CD14-positive monocyte (primary cell): ENCODE measurements at regions not wholly inside any gene's neighbourhood (a gene's known extent, or its start where the extent isn't known, plus 50 kb on each side); places are given as distances from the start of the nearest gene placed in this dataset.

Experiments used
- DNase-seq, 3 donors: peaks; one replicate each; pipeline ENCODE4 v3.0.0-alpha.2; 2011 to 2022
- H2AFZ ChIP-seq: 2 replicates; pipeline ENCODE4 v1.6.0; 2012; ENCODE audit warnings: mild to moderate bottlenecking, low read depth, low read length, inconsistent platforms; ENCODE audit not compliant: insufficient read depth, poor library complexity, severe bottlenecking
- H3K27ac ChIP-seq, 2 donors: 1 replicate in 1 of 2; 2 replicates in 1 of 2; pipeline ENCODE4 v1.5.1; 2012 to 2013; ENCODE audit warnings: low read length in 2 of 2, control low read depth in 1 of 2, inconsistent platforms in 1 of 2, low read depth in 1 of 2, mild to moderate bottlenecking in 1 of 2
- H3K27me3 ChIP-seq, 2 donors: one replicate each; pipeline versions ENCODE4 v1.6.0 to v1.6.1; 2011 to 2013; ENCODE audit warnings: low read length in 2 of 2; ENCODE audit not compliant: control insufficient read depth in 2 of 2, insufficient read depth in 2 of 2
- H3K36me3 ChIP-seq, 2 donors: replicated peaks in 1 of 2; 1 replicate in 1 of 2; 2 replicates in 1 of 2; pipeline versions ENCODE4 v1.5.1 to v1.6.1; 2012 to 2013; ENCODE audit warnings: low read length in 2 of 2, control low read depth in 1 of 2, inconsistent platforms in 1 of 2, mild to moderate bottlenecking in 1 of 2; ENCODE audit not compliant: insufficient read depth in 2 of 2, control insufficient read depth in 1 of 2
- H3K4me1 ChIP-seq, 2 donors: 1 replicate in 1 of 2; 2 replicates in 1 of 2; pipeline versions ENCODE4 v1.5.1 to v1.6.1; 2012 to 2013; ENCODE audit warnings: low read length in 2 of 2, control low read depth in 1 of 2, inconsistent platforms in 1 of 2, mild to moderate bottlenecking in 1 of 2, moderate library complexity in 1 of 2; ENCODE audit not compliant: insufficient read depth in 2 of 2, control insufficient read depth in 1 of 2
- H3K4me2 ChIP-seq: replicated peaks from 2 replicates; pipeline ENCODE3; 2012; ENCODE audit warnings: low read length, moderate library complexity, mild to moderate bottlenecking; ENCODE audit not compliant: poor library complexity, severe bottlenecking; ENCODE audit errors: extremely low read depth
- H3K4me3 ChIP-seq, 3 experiments: fragments of 200-600 bp in 1 of 3; sonication (generic) in 1 of 3; replicated peaks in 1 of 3; 1 replicate in 2 of 3; 2 replicates in 1 of 3; pipeline ENCODE4 v1.5.1; 2011 to 2013; ENCODE audit warnings: low read length in 3 of 3, mild to moderate bottlenecking in 3 of 3, control low read depth in 2 of 3, low read depth in 2 of 3, inconsistent platforms in 1 of 3, moderate library complexity in 1 of 3
- H3K79me2 ChIP-seq: 2 replicates; pipeline ENCODE4 v1.6.0; 2012; ENCODE audit warnings: mild to moderate bottlenecking, control low read depth, inconsistent platforms, low read length, moderate library complexity; ENCODE audit not compliant: insufficient read depth
- H3K9ac ChIP-seq: 2 replicates; pipeline ENCODE4 v1.6.0; 2017; ENCODE audit warnings: low read length, mild to moderate bottlenecking; ENCODE audit not compliant: insufficient read depth, poor library complexity, severe bottlenecking
- H3K9me3 ChIP-seq, 2 donors: replicated peaks in 1 of 2; 1 replicate in 1 of 2; 2 replicates in 1 of 2; pipeline versions ENCODE4 v1.5.1 to v1.6.1; 2012 to 2013; ENCODE audit warnings: low read length in 2 of 2, control low read depth in 1 of 2; ENCODE audit not compliant: control insufficient read depth in 1 of 2, insufficient read depth in 1 of 2
- H4K20me1 ChIP-seq: 2 replicates; pipeline ENCODE4 v1.6.0; 2012; ENCODE audit warnings: mild to moderate bottlenecking, low read length, control low read depth, moderate library complexity; ENCODE audit not compliant: insufficient read depth
- H3K27ac Mint-ChIP-seq, 7 donors: one replicate each; pipeline ENCODE4 v1.8.0; 2020; ENCODE audit warnings: mild to moderate bottlenecking in 7 of 7, mixed read lengths in 7 of 7, moderate library complexity in 6 of 7, inconsistent platforms in 2 of 7
- H3K27me3 Mint-ChIP-seq, 3 donors: one replicate each; pipeline ENCODE4 v1.8.0; 2021 to 2022; ENCODE audit warnings: low read depth in 3 of 3, mild to moderate bottlenecking in 3 of 3, mixed read lengths in 3 of 3, moderate library complexity in 3 of 3, inconsistent platforms in 1 of 3
- H3K36me3 Mint-ChIP-seq, 2 donors: one replicate each; pipeline ENCODE4 v1.8.0; 2020; ENCODE audit warnings: mixed read lengths in 2 of 2, inconsistent platforms in 1 of 2, mild to moderate bottlenecking in 1 of 2
- H3K4me1 Mint-ChIP-seq: one replicate; pipeline ENCODE4 v1.8.0; 2020; ENCODE audit warnings: mild to moderate bottlenecking, mixed read lengths
- H3K4me3 Mint-ChIP-seq, 2 donors: one replicate each; pipeline ENCODE4 v1.8.0; 2020; ENCODE audit warnings: mild to moderate bottlenecking in 2 of 2, mixed read lengths in 2 of 2, moderate library complexity in 1 of 2
- H3K9me3 Mint-ChIP-seq, 7 donors: one replicate each; pipeline ENCODE4 v1.8.0; 2020 to 2022; ENCODE audit warnings: mixed read lengths in 7 of 7, mild to moderate bottlenecking in 6 of 7, moderate library complexity in 6 of 7, inconsistent platforms in 2 of 7
- CTCF ChIP-seq: fragments of 200-600 bp; IDR thresholded peaks from one replicate; pipeline ENCODE4 v1.8.0; 2022; ENCODE audit warnings: antibody characterized with exemption, mild to moderate bottlenecking
- WGBS: methylation state at CpG from one replicate; pipeline ENCODE4 v1.1.5; 2013; ENCODE audit warnings: missing lambda C conversion rate; ENCODE audit not compliant: insufficient coverage; 5-methylcytosine and 5-hydroxymethylcytosine counted together
- intact Hi-C, 2 donors: fragments of 100-400 bp; cut with micrococcal nuclease; formaldehyde crosslinking; loops; one replicate each; pipeline versions ENCODE4 v1.15.0 to v1.15.1; 2023

GRCh38 chr6:22747571-22747970 lies 178.2 kb downstream of the HDGFL1 start:
- no CpG with 5 or more reads among the region's 1 CpG for WGBS
- Histone ChIP-seq H4K20me1 (no peaks in the 10 kb centered on the region), H3K79me2 (no peaks in the 10 kb centered on the region), H2AFZ (no peak overlapping the region), H3K36me3 (no peaks in the 10 kb centered on the region), H3K4me1 (no peaks in the 10 kb centered on the region), H3K27ac (no peak overlapping the region), H3K4me3 (no peak overlapping the region), H3K9me3 (no peaks in the 10 kb centered on the region), H3K9ac (no peak overlapping the region), H3K4me2 (no peak overlapping the region), H3K27me3 (no peaks in the 10 kb centered on the region)
- Mint-ChIP-seq H3K36me3 (no peaks in the 10 kb centered on the region), H3K27ac (no peak overlapping the region), H3K9me3 (peaks cover 0 to 6% (median 0%) of the 10 kb centered on the region in 7 donors), H3K4me1 (no peaks in the 10 kb centered on the region), H3K4me3 (no peak overlapping the region), H3K27me3 (no peaks in the 10 kb centered on the region)
- DNase-seq, result no peak
- intact Hi-C loops, result no loop called here
- no peak for TF ChIP-seq CTCF

- Histone ChIP-seq H2AFZ (no peak overlapping the region), H3K9ac (no peak overlapping the region), H3K27ac (no peak overlapping the region), H3K27me3 (no peaks in the 10 kb centered on the region), H3K36me3 (no peaks in the 10 kb centered on the region), H3K4me1 (no peaks in the 10 kb centered on the region), H3K4me2 (no peak overlapping the region), H4K20me1 (no peaks in the 10 kb centered on the region), H3K79me2 (no peaks in the 10 kb centered on the region), H3K4me3 (no peak overlapping the region), H3K9me3 (no peaks in the 10 kb centered on the region)
- no peaks in the 10 kb centered on the region for H3K36me3 Mint-ChIP-seq
- peaks cover 0 to 6% (median 0%) of the 10 kb centered on the region in 7 donors for H3K9me3 Mint-ChIP-seq
- H3K4me1 Mint-ChIP-seq, result no peaks in the 10 kb centered on the region
- no peak for TF ChIP-seq CTCF
- no peak overlapping the region for H3K27ac Mint-ChIP-seq
- no peaks in the 10 kb centered on the region for H3K27me3 Mint-ChIP-seq
- DNase-seq, result no peak
- 90% methylated on average over 1 of the region's 4 CpGs for WGBS
- intact Hi-C loops, result no loop called here
- H3K4me3 Mint-ChIP-seq, result no peak overlapping the region
Observed at GRCh38 chr6:22748681-22749080, 179.3 kb downstream of the HDGFL1 start.
